ENCODE measurements at regions not wholly inside any gene's neighbourhood (a gene's known extent, or its start where the extent isn't known, plus 50 kb on each side); places are given as distances from the start of the nearest gene placed in this dataset.

GRCh38 chr2:181839811-181840210 lies 51.7 kb upstream of the ITPRID2 start:
- H3K27me3 ChIP-seq (ENCODE audit: insufficient read depth, low read length), result no peaks in the 10 kb centered on the region
- H2AK5ac ChIP-seq (ENCODE audit: insufficient read length, low read length), result no peak overlapping the region
- peaks cover 0 to 3% of the 10 kb centered on the region in 2 experiments; a peak in 1 of 4 replicates for H3K4me1 Mint-ChIP-seq
- H3K4me3 Mint-ChIP-seq, result no peak overlapping the region
- H3K79me2 ChIP-seq (ENCODE audit: insufficient read depth, low read length), result no peaks in the 10 kb centered on the region
- no CpG with 5 or more reads among the region's 1 CpG for WGBS (ENCODE audit: extremely low coverage, insufficient read length, low lambda C conversion rate)
- no peak overlapping the region for H2BK15ac ChIP-seq (ENCODE audit: low read depth, low read length)
- no peak for DNase-seq
- no peaks in the 10 kb centered on the region for H3K79me1 ChIP-seq (ENCODE audit: insufficient read depth, low read depth, low read length, poor library complexity, severe bottlenecking)
- TF ChIP-seq CTCF (conservative IDR thresholded peaks at IDR 0.05), result no peak
- no peak overlapping the region for H4K91ac ChIP-seq (ENCODE audit: insufficient read length, low read depth, low read length)
- no peaks in the 10 kb centered on the region for H4K20me1 ChIP-seq (ENCODE audit: control insufficient read depth, insufficient read depth, insufficient read length)
- H3K36me3 Mint-ChIP-seq (ENCODE audit: insufficient read depth in 1 of 3, low read depth in 3 of 3), result no peaks in the 10 kb centered on the region
- no peak overlapping the region for H2BK120ac ChIP-seq (ENCODE audit: low read depth, low read length, poor library complexity, severe bottlenecking)
- H3K4me1 ChIP-seq (ENCODE audit: insufficient read depth, low read length), result no peaks in the 10 kb centered on the region
- H3T11ph ChIP-seq (ENCODE audit: low read length), result no peak overlapping the region
- no peak overlapping the region for H2BK20ac ChIP-seq (ENCODE audit: low read depth, low read length, poor library complexity, severe bottlenecking)
- no peak overlapping the region for H3K9ac ChIP-seq (ENCODE audit: extremely low read depth, insufficient read length, low read length)
- H3K23ac ChIP-seq (ENCODE audit: insufficient read length, low read depth, low read length), result no peak overlapping the region
- H3K27ac Mint-ChIP-seq, result no peak overlapping the region
- H3K27ac ChIP-seq (ENCODE audit: insufficient read length, low read depth, low read length), result no peak overlapping the region
- no peak overlapping the region for H2BK12ac ChIP-seq (ENCODE audit: insufficient read length, low read depth, low read length)
- H4K8ac ChIP-seq (replicated peaks; ENCODE audit: insufficient read length, low read depth, low read length), result no peak overlapping the region
- H3K14ac ChIP-seq (ENCODE audit: insufficient read depth, low read length), result no peak overlapping the region
- H3K9me3 Mint-ChIP-seq, result no peaks in the 10 kb centered on the region
- H2AFZ ChIP-seq (ENCODE audit: low read length), result no peak overlapping the region
- H3K56ac ChIP-seq (ENCODE audit: insufficient read length, low read depth, low read length), result no peak overlapping the region
- no peaks in the 10 kb centered on the region for H3K9me3 ChIP-seq (ENCODE audit: control insufficient read depth, low read depth, low read length)
- H3K4me2 ChIP-seq (ENCODE audit: insufficient read depth, insufficient read length, low read length), result no peak overlapping the region
- H3K23me2 ChIP-seq (ENCODE audit: insufficient read length, low read depth, low read length, poor library complexity, severe bottlenecking), result no peaks in the 10 kb centered on the region
- no peak overlapping the region for H3K4ac ChIP-seq (ENCODE audit: low read depth, low read length)
- no peaks in the 10 kb centered on the region; the same call in 1 of the 2 replicates for H3K27me3 Mint-ChIP-seq (ENCODE audit: low read depth)
- no peak overlapping the region for H4K5ac ChIP-seq (ENCODE audit: insufficient read length, low read depth, low read length)
- no peak overlapping the region for H3K18ac ChIP-seq (ENCODE audit: insufficient read length, low read depth, low read length)
- H2BK5ac ChIP-seq (ENCODE audit: insufficient read length, low read length), result no peak overlapping the region

Data from H9 (cell line).